ENCODE measurements at regions not wholly inside any gene's neighbourhood (a gene's known extent, or its start where the extent isn't known, plus 50 kb on each side); places are given as distances from the start of the nearest gene placed in this dataset.

DNA sequence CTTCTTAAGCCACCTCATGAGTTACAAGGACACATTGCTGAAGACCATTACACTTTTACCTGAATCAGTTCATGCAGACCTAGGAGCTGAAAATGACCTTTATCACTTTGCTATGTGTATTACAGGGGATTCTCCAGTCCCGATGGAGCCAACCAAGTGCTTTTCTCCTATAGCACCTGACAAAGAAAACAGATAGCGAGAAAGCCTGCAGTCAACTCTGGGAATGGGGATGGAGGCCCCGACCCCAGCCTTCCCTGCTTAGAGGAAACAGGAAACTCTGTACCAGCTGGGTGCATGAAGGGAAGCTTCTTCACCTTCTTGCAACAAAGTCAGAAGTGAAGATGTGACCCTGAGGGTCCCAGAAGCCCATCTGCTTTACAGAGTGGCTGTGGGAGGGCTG is 168.3 kb upstream of the SEMA6D start:
- CTCF ChIA-PET (ENCODE audit: partially characterized antibody): interaction anchor here (0.9 to 2.0 kb wide), 4 partner anchors 119 to 536 kb away, joined by 4 read pairs; no protein-coding TSS in a partner anchor
- no peak overlapping the region for H3K18ac ChIP-seq (ENCODE audit: extremely low read depth, low read length)
- no peak overlapping the region for H3K9ac ChIP-seq (replicated peaks in 1 of 4; ENCODE audit: extremely low read depth in 1 of 4, low read depth in 3 of 4, low read length in 3 of 4)
- TF ChIP-seq SUZ12 (IDR thresholded peaks at IDR 0.05; ENCODE audit: low read length): no peak
- TF ChIP-seq EGR1 (IDR thresholded peaks at IDR 0.05; ENCODE audit: borderline replicate concordance, low read depth, low read length): no peak
- TF ChIP-seq SIN3A (conservative IDR thresholded peaks at IDR 0.05 in 1 of 2, IDR thresholded peaks at IDR 0.05 in 1 of 2; ENCODE audit: low read depth in 1 of 2, low read length in 2 of 2): no peak
- no peak for TF ChIP-seq RBBP5 (IDR thresholded peaks at IDR 0.05; ENCODE audit: borderline replicate concordance, low read depth, low read length)
- no peak for TF ChIP-seq POU5F1 (IDR thresholded peaks at IDR 0.05; ENCODE audit: low read depth, low read length)
- no peak for TF ChIP-seq BCL11A (IDR thresholded peaks at IDR 0.05; ENCODE audit: low read depth in 2 of 2, low read length in 2 of 2)
- TF ChIP-seq CBX8 (IDR thresholded peaks at IDR 0.05; ENCODE audit: borderline replicate concordance, low read depth, low read length): no peak
- TF ChIP-seq FOSL1 (IDR thresholded peaks at IDR 0.05; ENCODE audit: insufficient read depth, low read depth, low read length): no peak
- no peak overlapping the region for H2AK5ac ChIP-seq (ENCODE audit: low read depth, low read length)
- no peaks in the 10 kb centered on the region for H3K27me3 ChIP-seq (replicated peaks in 1 of 4; ENCODE audit: control insufficient read depth in 3 of 4, extremely low read depth in 1 of 4, insufficient read depth in 3 of 4, low read length in 3 of 4)
- no peak overlapping the region for H3K4me3 ChIP-seq (ENCODE audit: extremely low read depth in 1 of 4, insufficient read depth in 2 of 4, low read depth in 3 of 4, low read length in 4 of 4)
- H3K4me1 ChIP-seq (replicated peaks in 1 of 4; ENCODE audit: control insufficient read depth in 3 of 4, insufficient read depth in 4 of 4, low read length in 3 of 4): no peaks in the 10 kb centered on the region
- no peak overlapping the region for H4K8ac ChIP-seq (ENCODE audit: extremely low read depth, insufficient read depth, low read length)
- DNase-seq (ENCODE audit: low read depth in 1 of 2, low spot score in 2 of 2) (no peak), FAIRE-seq (no peak)
- H2BK5ac ChIP-seq (ENCODE audit: low read depth, low read length): no peak overlapping the region
- no peak overlapping the region for H2BK120ac ChIP-seq (replicated peaks; ENCODE audit: low read depth, low read length)
- no peak overlapping the region for H4K5ac ChIP-seq (ENCODE audit: insufficient read length, low read depth, low read length)
- no peaks in the 10 kb centered on the region; the same call in 1 of the 2 replicates for H3K23me2 ChIP-seq (ENCODE audit: low read depth, low read length)
- H4K91ac ChIP-seq (replicated peaks; ENCODE audit: insufficient read length, low read length): no peak overlapping the region
- H2BK12ac ChIP-seq (ENCODE audit: low read depth, low read length): no peak overlapping the region
- no peak overlapping the region for H3K4me2 ChIP-seq (ENCODE audit: insufficient read depth in 1 of 2, low read depth in 2 of 2, low read length in 2 of 2)
- no peaks in the 10 kb centered on the region for H3K36me3 ChIP-seq (ENCODE audit: control insufficient read depth in 2 of 4, insufficient read depth in 4 of 4, low read length in 3 of 4)
- H3K23ac ChIP-seq (ENCODE audit: insufficient read length): no peak overlapping the region
- H3K56ac ChIP-seq (replicated peaks; ENCODE audit: insufficient read length, low read depth, low read length): no peak overlapping the region
- H4K20me1 ChIP-seq (replicated peaks in 1 of 2; ENCODE audit: control insufficient read depth in 1 of 2, insufficient read depth in 2 of 2, low read length in 2 of 2): no peaks in the 10 kb centered on the region
- no peak overlapping the region for H2BK20ac ChIP-seq (ENCODE audit: low read length)
- no peak overlapping the region for H3K14ac ChIP-seq (ENCODE audit: insufficient read length)
- POLR2A ChIA-PET (ENCODE audit: partially characterized antibody): no interaction called here
- no peaks in the 10 kb centered on the region for H3K79me1 ChIP-seq (ENCODE audit: low read depth, low read length)
- no peaks in the 10 kb centered on the region for H3K79me2 ChIP-seq (ENCODE audit: control insufficient read depth in 1 of 2, insufficient read depth in 2 of 2, low read length in 2 of 2)
- H2BK15ac ChIP-seq (ENCODE audit: low read length): no peak overlapping the region
- no peaks in the 10 kb centered on the region for H3K9me3 ChIP-seq (ENCODE audit: insufficient read depth in 2 of 2, low read depth in 1 of 2, low read length in 1 of 2)
- H3K4ac ChIP-seq (replicated peaks; ENCODE audit: insufficient read length, low read depth, low read length): no peak overlapping the region
- H3K27ac ChIP-seq (ENCODE audit: low read depth, low read length): no peak overlapping the region
- H2AFZ ChIP-seq (ENCODE audit: low read length): no peak overlapping the region
- WGBS, 2 experiments (ENCODE audit: extremely low coverage in 1 of 2, insufficient coverage in 1 of 2, insufficient read length in 1 of 2, insufficient replicate concordance in 2 of 2, low coverage in 1 of 2, low lambda C conversion rate in 2 of 2, missing lambda C conversion rate in 1 of 2): 85% methylated on average over 3 of the region's 3 CpGs; no CpG with 5 or more reads in 1 of the 2 experiments

Data from H1 (cell line).